Stimulated activated CD8-positive, alpha-beta memory T cell treated with anti-CD3 and anti-CD28 coated beads, Interleukin-2, amount 100 ng/mL, for 48 hours (primary cell): ENCODE measurements at regions not wholly inside any gene's neighbourhood (a gene's known extent, or its start where the extent isn't known, plus 50 kb on each side); places are given as distances from the start of the nearest gene placed in this dataset.

Source experiments
- DNase-seq, 2 donors: peaks; one replicate each; pipeline ENCODE4 v3.0.0-alpha.2; 2020; ENCODE audit warnings: low read depth in 2 of 2

GRCh38 chr11:45597097-45597496, 68.3 kb downstream of the CHST1 start:
- DNase-seq, result no peak

GRCh38 chr11:45596571-45596970, 68.9 kb downstream of the CHST1 start:
- no peak for DNase-seq

- DNase-seq, result no peak
These were observed 71.4 kb downstream of the CHST1 start for GRCh38 chr11:45593992-45594391.

GRCh38 chr11:45592636-45593035, 72.8 kb downstream of the CHST1 start:
- no peak for DNase-seq

- DNase-seq, result no peak
These were observed 74.7 kb downstream of the CHST1 start for GRCh38 chr11:45590743-45591142.

GRCh38 chr11:45585205-45585604, 80.2 kb downstream of the CHST1 start:
- DNase-seq, result no peak

- DNase-seq, result no peak
These were observed 81.3 kb downstream of the CHST1 start for GRCh38 chr11:45583981-45584566.

- no peak for DNase-seq
These were observed 85.0 kb downstream of the CHST1 start for GRCh38 chr11:45580399-45580798.

- DNase-seq, result no peak
These were observed 87.1 kb downstream of the CHST1 start for GRCh38 chr11:45578316-45578715.

- no peak for DNase-seq
These were observed 87.7 kb downstream of the CHST1 start for GRCh38 chr11:45577752-45578151.

- no peak for DNase-seq
These were observed 88.8 kb downstream of the CHST1 start for GRCh38 chr11:45576461-45577215.

- no peak for DNase-seq
These were observed 91.7 kb downstream of the CHST1 start for GRCh38 chr11:45573728-45574127.

- no peak for DNase-seq
These were observed 92.9 kb downstream of the CHST1 start for GRCh38 chr11:45572354-45573123.

GRCh38 chr11:45569776-45570175, 95.6 kb downstream of the CHST1 start:
- no peak for DNase-seq

GRCh38 chr11:45568049-45568448, 97.4 kb downstream of the CHST1 start:
- DNase-seq, result no peak

GRCh38 chr11:45565446-45565988, 99.9 kb downstream of the CHST1 start:
- no peak for DNase-seq

GRCh38 chr11:45563810-45564209, 101.6 kb downstream of the CHST1 start:
- no peak for DNase-seq

- no peak for DNase-seq
These were observed 102.3 kb downstream of the CHST1 start for GRCh38 chr11:45563171-45563570.

- no peak for DNase-seq
These were observed 104.5 kb downstream of the CHST1 start for GRCh38 chr11:45560913-45561281.

GRCh38 chr11:45560155-45560912, 105.1 kb downstream of the CHST1 start:
- no peak for DNase-seq

GRCh38 chr11:45556851-45557707, 108.3 kb downstream of the CHST1 start:
- no peak for DNase-seq
